Peyer's patch (tissue), 4 donors: ENCODE measurements at regions not wholly inside any gene's neighbourhood (a gene's known extent, or its start where the extent isn't known, plus 50 kb on each side); places are given as distances from the start of the nearest gene placed in this dataset.

Experiments
- DNase-seq, 3 donors: peaks; one replicate each; pipeline ENCODE4 v3.0.0-alpha.2; 2017 to 2019
- H3K27ac ChIP-seq, 4 donors: fragments of 200-600 bp; sonication (generic); one replicate each; pipeline ENCODE4 v1.5.1; 2016 to 2019
- H3K27me3 ChIP-seq, 2 donors: fragments of 200-600 bp; sonication (generic); one replicate each; pipeline ENCODE4 v1.5.1; 2019
- H3K36me3 ChIP-seq, 3 donors: fragments of 200-600 bp; sonication (generic); one replicate each; pipeline ENCODE4 v1.5.1; 2016 to 2019
- H3K4me1 ChIP-seq, 4 donors: fragments of 200-600 bp; sonication (generic); one replicate each; pipeline ENCODE4 v1.5.1; 2016 to 2019
- H3K4me3 ChIP-seq, 4 donors: fragments of 200-600 bp; sonication (generic); 1 replicate in 3 of 4; 2 replicates in 1 of 4; pipeline ENCODE4 v1.5.1; 2016 to 2019; ENCODE audit warnings: mild to moderate bottlenecking in 1 of 4
- H3K9me3 ChIP-seq, 4 donors: fragments of 200-600 bp; sonication (generic); one replicate each; pipeline ENCODE4 v1.5.1; 2016 to 2019; ENCODE audit warnings: mild to moderate bottlenecking in 1 of 4
- CTCF ChIP-seq, 6 experiments: fragments of 450-650 bp in 4 of 6; fragments of 200-600 bp in 2 of 6; sonication (generic) in 1 of 6; IDR thresholded peaks; one replicate each; pipeline ENCODE4 v1.5.1; 2017 to 2019; ENCODE audit warnings: antibody characterized with exemption in 6 of 6, mild to moderate bottlenecking in 3 of 6, moderate library complexity in 1 of 6
- POLR2A ChIP-seq, 2 donors: fragments of 450-650 bp; IDR thresholded peaks; one replicate each; pipeline ENCODE4 v1.5.1; 2017; ENCODE audit warnings: antibody characterized with exemption in 2 of 2, mild to moderate bottlenecking in 2 of 2, moderate library complexity in 2 of 2

GRCh38 chr10:29849886-29850285 is 209.5 kb downstream of the JCAD start:
- no peaks in the 10 kb centered on the region for H3K27me3 ChIP-seq
- no peak for DNase-seq
- peak overlapping the region in 2 of 4 donors; percentile 16 to 67 for H3K27ac ChIP-seq
- no peaks in the 10 kb centered on the region for H3K36me3 ChIP-seq
- peaks cover 0 to 4% (median 0%) of the 10 kb centered on the region in 4 donors for H3K4me1 ChIP-seq
- TF ChIP-seq POLR2A (IDR thresholded peaks at IDR 0.05) (no peak), CTCF (IDR thresholded peaks at IDR 0.05) (no peak)
- no peak overlapping the region for H3K4me3 ChIP-seq
- H3K9me3 ChIP-seq = no peaks in the 10 kb centered on the region

GRCh38 chr10:29849126-29849833 is 210.1 kb downstream of the JCAD start:
- TF ChIP-seq POLR2A (IDR thresholded peaks at IDR 0.05) (no peak), CTCF (IDR thresholded peaks at IDR 0.05) (no peak)
- Histone ChIP-seq H3K4me1 (peaks cover 0 to 4% (median 0%) of the 10 kb centered on the region in 4 donors), H3K9me3 (no peaks in the 10 kb centered on the region), H3K36me3 (no peaks in the 10 kb centered on the region), H3K4me3 (no peak overlapping the region), H3K27ac (peak overlapping the region in 2 of 4 donors; percentile 67 to 72), H3K27me3 (no peaks in the 10 kb centered on the region)
- DNase-seq = no peak

GRCh38 chr10:29846881-29847280 is 212.1 kb upstream of the SVIL start:
- Histone ChIP-seq H3K36me3 (no peaks in the 10 kb centered on the region), H3K4me3 (no peak overlapping the region), H3K9me3 (no peaks in the 10 kb centered on the region), H3K4me1 (peaks cover 0 to 4% (median 0%) of the 10 kb centered on the region in 4 donors), H3K27me3 (no peaks in the 10 kb centered on the region), H3K27ac (no peak overlapping the region)
- no peak for DNase-seq
- TF ChIP-seq CTCF (IDR thresholded peaks at IDR 0.05) (no peak), POLR2A (IDR thresholded peaks at IDR 0.05) (no peak)

- Histone ChIP-seq H3K4me1 (no peaks in the 10 kb centered on the region), H3K9me3 (no peaks in the 10 kb centered on the region), H3K27me3 (no peaks in the 10 kb centered on the region), H3K27ac (no peak overlapping the region), H3K36me3 (no peaks in the 10 kb centered on the region), H3K4me3 (no peak overlapping the region)
- DNase-seq = no peak
- TF ChIP-seq CTCF (IDR thresholded peaks at IDR 0.05) (no peak), POLR2A (IDR thresholded peaks at IDR 0.05) (no peak)
These were observed 210.4 kb upstream of the SVIL start for GRCh38 chr10:29845166-29845565.

- DNase-seq = no peak
- H3K9me3 ChIP-seq = no peaks in the 10 kb centered on the region
- H3K4me3 ChIP-seq = peak overlapping the region in 1 of 4 donors; percentile 5
- TF ChIP-seq POLR2A (IDR thresholded peaks at IDR 0.05) (no peak), CTCF (IDR thresholded peaks at IDR 0.05) (no peak)
- peak overlapping the region in 1 of 4 donors; percentile 74 for H3K27ac ChIP-seq
- H3K4me1 ChIP-seq = no peaks in the 10 kb centered on the region
- H3K27me3 ChIP-seq = no peaks in the 10 kb centered on the region
- H3K36me3 ChIP-seq = no peaks in the 10 kb centered on the region
These were observed 208.4 kb upstream of the SVIL start for GRCh38 chr10:29843143-29843542.
